ENCODE measurements at regions not wholly inside any gene's neighbourhood (a gene's known extent, or its start where the extent isn't known, plus 50 kb on each side); places are given as distances from the start of the nearest gene placed in this dataset.

- Histone ChIP-seq H3K27me3 (ENCODE audit: control insufficient read depth in 2 of 2, insufficient read depth in 2 of 2, low read length in 2 of 2) (no peaks in the 10 kb centered on the region), H3K4me3 (ENCODE audit: low read length) (no peak overlapping the region), H3K4me1 (ENCODE audit: control insufficient read depth in 2 of 2, insufficient read depth in 2 of 2, low read length in 2 of 2) (no peaks in the 10 kb centered on the region), H3K27ac (ENCODE audit: low read depth, low read length) (no peak overlapping the region), H3K36me3 (ENCODE audit: control insufficient read depth in 2 of 3, insufficient read depth in 3 of 3, low read length in 3 of 3) (no peaks in the 10 kb centered on the region), H3K9me3 (ENCODE audit: control insufficient read depth in 2 of 3, low read length in 3 of 3) (no peaks in the 10 kb centered on the region)
- H3K27me3 Mint-ChIP-seq: peaks cover 0 to 4% (median 0%) of the 10 kb centered on the region in 5 donors
- H3K4me3 Mint-ChIP-seq: no peak overlapping the region
- no peaks in the 10 kb centered on the region for H3K36me3 Mint-ChIP-seq
- POLR2A ChIA-PET: no interaction called here
- ATAC-seq: no peak
- H3K9me3 Mint-ChIP-seq: peaks cover 0 to 2% (median 0%) of the 10 kb centered on the region in 11 donors
- CTCF ChIA-PET: no interaction called here
- intact Hi-C loops (cut with micrococcal nuclease): no loop called here
- H3K27ac Mint-ChIP-seq: no peak overlapping the region
- H3K4me1 Mint-ChIP-seq: no peaks in the 10 kb centered on the region
- DNase-seq: no peak
These were observed 1625.6 kb upstream of the ACO1 start for GRCh38 chr9:30758726-30759446.

- Histone ChIP-seq H3K27ac (ENCODE audit: low read depth, low read length) (no peak overlapping the region), H3K36me3 (ENCODE audit: control insufficient read depth in 2 of 3, insufficient read depth in 3 of 3, low read length in 3 of 3) (no peaks in the 10 kb centered on the region), H3K27me3 (ENCODE audit: control insufficient read depth in 2 of 2, insufficient read depth in 2 of 2, low read length in 2 of 2) (no peaks in the 10 kb centered on the region), H3K4me3 (ENCODE audit: low read length) (no peak overlapping the region), H3K9me3 (ENCODE audit: control insufficient read depth in 2 of 3, low read length in 3 of 3) (no peaks in the 10 kb centered on the region), H3K4me1 (ENCODE audit: control insufficient read depth in 2 of 2, insufficient read depth in 2 of 2, low read length in 2 of 2) (no peaks in the 10 kb centered on the region)
- CTCF ChIA-PET: no interaction called here
- no peak for DNase-seq
- Mint-ChIP-seq H3K27ac (no peak overlapping the region), H3K36me3 (no peaks in the 10 kb centered on the region), H3K4me3 (no peak overlapping the region), H3K9me3 (peaks cover 0 to 3% (median 0%) of the 10 kb centered on the region in 11 donors), H3K4me1 (no peaks in the 10 kb centered on the region), H3K27me3 (peaks cover 0 to 9% (median 0%) of the 10 kb centered on the region in 5 donors)
- no peak for ATAC-seq
- POLR2A ChIA-PET: no interaction called here
- intact Hi-C loops (cut with micrococcal nuclease): no loop called here
These were observed 1619.1 kb upstream of the ACO1 start for GRCh38 chr9:30765318-30765717.

GRCh38 chr9:30771163-30771708 is 1613.2 kb upstream of the ACO1 start:
- Histone ChIP-seq H3K27ac (ENCODE audit: low read depth, low read length) (no peak overlapping the region), H3K9me3 (ENCODE audit: control insufficient read depth in 2 of 3, low read length in 3 of 3) (no peaks in the 10 kb centered on the region), H3K4me1 (ENCODE audit: control insufficient read depth in 2 of 2, insufficient read depth in 2 of 2, low read length in 2 of 2) (no peaks in the 10 kb centered on the region), H3K27me3 (ENCODE audit: control insufficient read depth in 2 of 2, insufficient read depth in 2 of 2, low read length in 2 of 2) (no peaks in the 10 kb centered on the region), H3K36me3 (ENCODE audit: control insufficient read depth in 2 of 3, insufficient read depth in 3 of 3, low read length in 3 of 3) (no peaks in the 10 kb centered on the region), H3K4me3 (ENCODE audit: low read length) (no peak overlapping the region)
- no peak overlapping the region for H3K4me3 Mint-ChIP-seq
- ChIA-PET POLR2A (no interaction called here), CTCF (interaction anchor here (0.5 kb wide), 1 partner anchor 137 kb away, joined by 3 read pairs; no protein-coding TSS in a partner anchor)
- no peaks in the 10 kb centered on the region for H3K4me1 Mint-ChIP-seq
- DNase-seq (no peak), ATAC-seq (no peak)
- H3K36me3 Mint-ChIP-seq: no peaks in the 10 kb centered on the region
- H3K27ac Mint-ChIP-seq: no peak overlapping the region
- intact Hi-C loops (cut with micrococcal nuclease): no loop called here
- H3K9me3 Mint-ChIP-seq: peaks cover 0 to 4% (median 0%) of the 10 kb centered on the region in 11 donors
- peaks cover 0 to 10% (median 0%) of the 10 kb centered on the region in 5 donors for H3K27me3 Mint-ChIP-seq

GRCh38 chr9:30771760-30772159 is 1612.7 kb upstream of the ACO1 start:
- ATAC-seq (no peak), DNase-seq (no peak)
- Mint-ChIP-seq H3K27ac (no peak overlapping the region), H3K4me1 (no peaks in the 10 kb centered on the region), H3K27me3 (peaks cover 0 to 10% (median 0%) of the 10 kb centered on the region in 5 donors), H3K36me3 (no peaks in the 10 kb centered on the region), H3K9me3 (peaks cover 0 to 4% (median 0%) of the 10 kb centered on the region in 11 donors), H3K4me3 (no peak overlapping the region)
- Histone ChIP-seq H3K4me1 (ENCODE audit: control insufficient read depth in 2 of 2, insufficient read depth in 2 of 2, low read length in 2 of 2) (no peaks in the 10 kb centered on the region), H3K36me3 (ENCODE audit: control insufficient read depth in 2 of 3, insufficient read depth in 3 of 3, low read length in 3 of 3) (no peaks in the 10 kb centered on the region), H3K27me3 (ENCODE audit: control insufficient read depth in 2 of 2, insufficient read depth in 2 of 2, low read length in 2 of 2) (no peaks in the 10 kb centered on the region), H3K27ac (ENCODE audit: low read depth, low read length) (no peak overlapping the region), H3K9me3 (ENCODE audit: control insufficient read depth in 2 of 3, low read length in 3 of 3) (no peaks in the 10 kb centered on the region), H3K4me3 (ENCODE audit: low read length) (no peak overlapping the region)
- CTCF ChIA-PET: no interaction called here
- intact Hi-C loops (cut with micrococcal nuclease): no loop called here
- POLR2A ChIA-PET: no interaction called here

- Histone ChIP-seq H3K9me3 (ENCODE audit: control insufficient read depth in 2 of 3, low read length in 3 of 3) (no peaks in the 10 kb centered on the region), H3K36me3 (ENCODE audit: control insufficient read depth in 2 of 3, insufficient read depth in 3 of 3, low read length in 3 of 3) (no peaks in the 10 kb centered on the region), H3K4me1 (ENCODE audit: control insufficient read depth in 2 of 2, insufficient read depth in 2 of 2, low read length in 2 of 2) (no peaks in the 10 kb centered on the region), H3K27ac (ENCODE audit: low read depth, low read length) (no peak overlapping the region), H3K27me3 (ENCODE audit: control insufficient read depth in 2 of 2, insufficient read depth in 2 of 2, low read length in 2 of 2) (no peaks in the 10 kb centered on the region), H3K4me3 (ENCODE audit: low read length) (no peak overlapping the region)
- Mint-ChIP-seq H3K27me3 (peaks cover 0 to 10% (median 0%) of the 10 kb centered on the region in 5 donors), H3K36me3 (no peaks in the 10 kb centered on the region), H3K4me3 (no peak overlapping the region), H3K9me3 (peaks cover 0 to 6% (median 0%) of the 10 kb centered on the region in 11 donors), H3K4me1 (no peaks in the 10 kb centered on the region), H3K27ac (no peak overlapping the region)
- ChIA-PET POLR2A (no interaction called here), CTCF (no interaction called here)
- intact Hi-C loops (cut with micrococcal nuclease): no loop called here
- ATAC-seq (no peak), DNase-seq (no peak)
These were observed 1611.0 kb upstream of the ACO1 start for GRCh38 chr9:30773427-30773826.

- H3K9me3 Mint-ChIP-seq: peaks cover 0 to 6% (median 0%) of the 10 kb centered on the region in 11 donors
- Histone ChIP-seq H3K4me3 (ENCODE audit: low read length) (no peak overlapping the region), H3K27ac (ENCODE audit: low read depth, low read length) (no peak overlapping the region), H3K4me1 (ENCODE audit: control insufficient read depth in 2 of 2, insufficient read depth in 2 of 2, low read length in 2 of 2) (no peaks in the 10 kb centered on the region), H3K36me3 (ENCODE audit: control insufficient read depth in 2 of 3, insufficient read depth in 3 of 3, low read length in 3 of 3) (no peaks in the 10 kb centered on the region), H3K27me3 (ENCODE audit: control insufficient read depth in 2 of 2, insufficient read depth in 2 of 2, low read length in 2 of 2) (no peaks in the 10 kb centered on the region), H3K9me3 (ENCODE audit: control insufficient read depth in 2 of 3, low read length in 3 of 3) (no peaks in the 10 kb centered on the region)
- H3K4me1 Mint-ChIP-seq: no peaks in the 10 kb centered on the region
- ChIA-PET POLR2A (no interaction called here), CTCF (no interaction called here)
- no peak overlapping the region for H3K27ac Mint-ChIP-seq
- H3K27me3 Mint-ChIP-seq: peaks cover 0 to 6% (median 0%) of the 10 kb centered on the region in 5 donors
- H3K36me3 Mint-ChIP-seq: no peaks in the 10 kb centered on the region
- ATAC-seq: no peak
- no peak overlapping the region for H3K4me3 Mint-ChIP-seq
- intact Hi-C loops (cut with micrococcal nuclease): no loop called here
- no peak for DNase-seq
These were observed 1610.1 kb upstream of the ACO1 start for GRCh38 chr9:30774326-30774725.

GRCh38 chr9:30775236-30775635 is 1609.2 kb upstream of the ACO1 start:
- no peaks in the 10 kb centered on the region for H3K36me3 Mint-ChIP-seq
- Histone ChIP-seq H3K4me3 (ENCODE audit: low read length) (no peak overlapping the region), H3K27ac (ENCODE audit: low read depth, low read length) (no peak overlapping the region), H3K27me3 (ENCODE audit: control insufficient read depth in 2 of 2, insufficient read depth in 2 of 2, low read length in 2 of 2) (no peaks in the 10 kb centered on the region), H3K9me3 (ENCODE audit: control insufficient read depth in 2 of 3, low read length in 3 of 3) (no peaks in the 10 kb centered on the region), H3K36me3 (ENCODE audit: control insufficient read depth in 2 of 3, insufficient read depth in 3 of 3, low read length in 3 of 3) (no peaks in the 10 kb centered on the region), H3K4me1 (ENCODE audit: control insufficient read depth in 2 of 2, insufficient read depth in 2 of 2, low read length in 2 of 2) (no peaks in the 10 kb centered on the region)
- H3K4me3 Mint-ChIP-seq: no peak overlapping the region
- no peaks in the 10 kb centered on the region for H3K4me1 Mint-ChIP-seq
- peaks cover 0 to 6% (median 0%) of the 10 kb centered on the region in 5 donors for H3K27me3 Mint-ChIP-seq
- H3K27ac Mint-ChIP-seq: no peak overlapping the region
- ATAC-seq (no peak), DNase-seq (no peak)
- H3K9me3 Mint-ChIP-seq: peaks cover 0 to 6% (median 0%) of the 10 kb centered on the region in 11 donors
- intact Hi-C loops (cut with micrococcal nuclease): no loop called here
- ChIA-PET POLR2A (no interaction called here), CTCF (no interaction called here)
